Chondrocyte (in vitro differentiated cells): ENCODE measurements at regions not wholly inside any gene's neighbourhood (a gene's known extent, or its start where the extent isn't known, plus 50 kb on each side); places are given as distances from the start of the nearest gene placed in this dataset.

ENCODE experiments used
- DNase-seq: peaks from one replicate; pipeline ENCODE4 v3.0.0; 2021; ENCODE audit warnings: mixed read lengths, low spot score
- H3K27ac Mint-ChIP-seq: one replicate; pipeline ENCODE4 v1.8.0; 2021; ENCODE audit warnings: mild to moderate bottlenecking, moderate library complexity, mixed read lengths; ENCODE audit not compliant: unreplicated experiment
- H3K27me3 Mint-ChIP-seq: 2 replicates; pipeline ENCODE4 v1.8.0; 2021; ENCODE audit warnings: low read depth, mixed read lengths
- H3K36me3 Mint-ChIP-seq: 2 replicates; pipeline ENCODE4 v1.8.0; 2021; ENCODE audit warnings: low read depth, mixed read lengths
- H3K4me1 Mint-ChIP-seq: 2 replicates; pipeline ENCODE4 v1.8.0; 2021; ENCODE audit warnings: low read depth, mild to moderate bottlenecking, mixed read lengths
- H3K4me3 Mint-ChIP-seq: one replicate; pipeline ENCODE4 v1.8.0; 2021; ENCODE audit warnings: mild to moderate bottlenecking, moderate library complexity, mixed read lengths; ENCODE audit not compliant: unreplicated experiment
- H3K9me3 Mint-ChIP-seq: 2 replicates; pipeline ENCODE4 v1.8.0; 2021; ENCODE audit warnings: low read depth, mixed read lengths
- TF ChIP-seq, protein P1 (sequence below): fragments of 200-600 bp; sonication (generic); IDR thresholded peaks from 2 replicates; pipeline ENCODE4 v1.5.0; 2021; ENCODE audit warnings: antibody characterized with exemption, mild to moderate bottlenecking, moderate library complexity

GRCh38 chr2:195489101-195489500 lies 167.9 kb upstream of the SLC39A10 start:
- no peaks in the 10 kb centered on the region for H3K27me3 Mint-ChIP-seq
- H3K27ac Mint-ChIP-seq, result no peak overlapping the region
- H3K4me3 Mint-ChIP-seq, result no peak overlapping the region
- H3K9me3 Mint-ChIP-seq, result no peaks in the 10 kb centered on the region
- no peak for DNase-seq
- H3K36me3 Mint-ChIP-seq, result no peaks in the 10 kb centered on the region
- H3K4me1 Mint-ChIP-seq, result peaks cover 7% of the 10 kb centered on the region
- TF ChIP-seq, protein P1, sequence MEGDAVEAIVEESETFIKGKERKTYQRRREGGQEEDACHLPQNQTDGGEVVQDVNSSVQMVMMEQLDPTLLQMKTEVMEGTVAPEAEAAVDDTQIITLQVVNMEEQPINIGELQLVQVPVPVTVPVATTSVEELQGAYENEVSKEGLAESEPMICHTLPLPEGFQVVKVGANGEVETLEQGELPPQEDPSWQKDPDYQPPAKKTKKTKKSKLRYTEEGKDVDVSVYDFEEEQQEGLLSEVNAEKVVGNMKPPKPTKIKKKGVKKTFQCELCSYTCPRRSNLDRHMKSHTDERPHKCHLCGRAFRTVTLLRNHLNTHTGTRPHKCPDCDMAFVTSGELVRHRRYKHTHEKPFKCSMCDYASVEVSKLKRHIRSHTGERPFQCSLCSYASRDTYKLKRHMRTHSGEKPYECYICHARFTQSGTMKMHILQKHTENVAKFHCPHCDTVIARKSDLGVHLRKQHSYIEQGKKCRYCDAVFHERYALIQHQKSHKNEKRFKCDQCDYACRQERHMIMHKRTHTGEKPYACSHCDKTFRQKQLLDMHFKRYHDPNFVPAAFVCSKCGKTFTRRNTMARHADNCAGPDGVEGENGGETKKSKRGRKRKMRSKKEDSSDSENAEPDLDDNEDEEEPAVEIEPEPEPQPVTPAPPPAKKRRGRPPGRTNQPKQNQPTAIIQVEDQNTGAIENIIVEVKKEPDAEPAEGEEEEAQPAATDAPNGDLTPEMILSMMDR, result no peak

DNA sequence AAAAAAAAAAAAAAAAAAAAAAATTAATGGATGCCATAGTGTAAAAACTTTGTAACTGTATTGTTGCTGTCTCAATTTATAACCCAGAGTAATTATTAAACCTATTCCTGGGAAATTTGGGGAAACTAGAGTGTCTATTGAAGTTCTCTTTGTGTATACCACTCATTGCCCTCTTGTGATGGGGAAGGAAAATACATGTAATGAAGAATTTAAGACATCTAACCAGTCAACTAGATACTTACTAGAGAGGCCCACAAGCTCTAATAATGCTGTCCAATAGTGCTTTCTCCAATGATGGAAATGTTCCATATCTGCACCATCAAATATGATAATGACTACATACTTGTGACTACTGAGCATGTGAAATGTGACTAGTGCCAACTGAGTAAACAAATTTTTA lies 168.5 kb upstream of the SLC39A10 start:
- Mint-ChIP-seq H3K36me3 (no peaks in the 10 kb centered on the region), H3K4me1 (peaks cover 7% of the 10 kb centered on the region), H3K27me3 (no peaks in the 10 kb centered on the region), H3K4me3 (no peak overlapping the region), H3K9me3 (no peaks in the 10 kb centered on the region), H3K27ac (no peak overlapping the region)
- DNase-seq, result no peak
- TF ChIP-seq, protein P1, result no peak

DNA sequence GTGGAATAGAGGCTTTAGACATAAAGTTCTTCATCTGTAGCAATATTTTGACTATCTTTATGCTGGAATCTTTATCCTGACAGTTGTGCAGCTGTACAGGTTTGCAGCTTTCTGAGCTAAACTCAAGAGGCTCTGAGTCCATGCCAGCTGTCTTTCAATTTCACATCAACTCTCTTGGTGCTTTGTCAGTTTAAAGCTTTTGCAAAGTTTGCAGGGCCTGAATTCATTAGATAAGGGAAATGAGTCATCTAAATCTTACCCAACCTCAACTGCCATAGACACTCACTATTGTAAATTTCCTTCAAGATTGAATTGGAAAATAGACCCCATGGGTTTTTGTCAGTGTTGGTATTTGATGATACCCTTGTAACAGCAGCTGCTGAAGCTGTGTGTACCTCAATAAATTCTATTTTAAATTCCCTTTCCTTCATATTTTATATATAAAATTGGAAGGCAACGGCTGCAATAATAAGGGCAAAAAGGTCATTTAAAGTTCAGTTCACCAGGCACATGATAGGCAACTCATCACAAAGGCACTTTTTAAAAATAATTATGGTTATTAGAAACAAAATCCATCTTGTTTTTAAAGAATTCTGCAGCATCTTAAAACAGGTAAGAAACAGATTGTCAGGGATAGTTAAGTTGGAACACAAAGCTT lies 169.9 kb upstream of the SLC39A10 start:
- DNase-seq, result no peak
- no peak overlapping the region for H3K27ac Mint-ChIP-seq
- H3K27me3 Mint-ChIP-seq, result peaks cover 4% of the 10 kb centered on the region
- H3K4me3 Mint-ChIP-seq, result no peak overlapping the region
- no peaks in the 10 kb centered on the region for H3K9me3 Mint-ChIP-seq
- H3K36me3 Mint-ChIP-seq, result no peaks in the 10 kb centered on the region
- TF ChIP-seq, protein P1, result no peak
- H3K4me1 Mint-ChIP-seq, result peaks cover 7% of the 10 kb centered on the region

- Mint-ChIP-seq H3K4me1 (peaks cover 7% of the 10 kb centered on the region), H3K4me3 (no peak overlapping the region), H3K36me3 (no peaks in the 10 kb centered on the region), H3K9me3 (no peaks in the 10 kb centered on the region), H3K27me3 (peaks cover 4% of the 10 kb centered on the region), H3K27ac (no peak overlapping the region)
- TF ChIP-seq, protein P1, result no peak
- DNase-seq, result no peak
Measured at GRCh38 chr2:195486520-195486919, 170.5 kb upstream of the SLC39A10 start.

GRCh38 chr2:195482010-195482409 lies 175.0 kb upstream of the SLC39A10 start:
- Mint-ChIP-seq H3K4me3 (no peak overlapping the region), H3K36me3 (peaks cover 2% of the 10 kb centered on the region), H3K27ac (no peak overlapping the region), H3K9me3 (peaks cover 8% of the 10 kb centered on the region), H3K4me1 (peaks cover 12% of the 10 kb centered on the region), H3K27me3 (peaks cover 22% of the 10 kb centered on the region)
- DNase-seq, result no peak
- TF ChIP-seq, protein P1, result no peak
